Stimulated activated CD8-positive, alpha-beta memory T cell treated with anti-CD3 and anti-CD28 coated beads, Interleukin-4, amount 100 ng/mL, for 48 hours (primary cell): ENCODE measurements at regions not wholly inside any gene's neighbourhood (a gene's known extent, or its start where the extent isn't known, plus 50 kb on each side); places are given as distances from the start of the nearest gene placed in this dataset.

Source experiments
- DNase-seq: peaks from one replicate; pipeline ENCODE4 v3.0.0-alpha.2; 2020

DNA sequence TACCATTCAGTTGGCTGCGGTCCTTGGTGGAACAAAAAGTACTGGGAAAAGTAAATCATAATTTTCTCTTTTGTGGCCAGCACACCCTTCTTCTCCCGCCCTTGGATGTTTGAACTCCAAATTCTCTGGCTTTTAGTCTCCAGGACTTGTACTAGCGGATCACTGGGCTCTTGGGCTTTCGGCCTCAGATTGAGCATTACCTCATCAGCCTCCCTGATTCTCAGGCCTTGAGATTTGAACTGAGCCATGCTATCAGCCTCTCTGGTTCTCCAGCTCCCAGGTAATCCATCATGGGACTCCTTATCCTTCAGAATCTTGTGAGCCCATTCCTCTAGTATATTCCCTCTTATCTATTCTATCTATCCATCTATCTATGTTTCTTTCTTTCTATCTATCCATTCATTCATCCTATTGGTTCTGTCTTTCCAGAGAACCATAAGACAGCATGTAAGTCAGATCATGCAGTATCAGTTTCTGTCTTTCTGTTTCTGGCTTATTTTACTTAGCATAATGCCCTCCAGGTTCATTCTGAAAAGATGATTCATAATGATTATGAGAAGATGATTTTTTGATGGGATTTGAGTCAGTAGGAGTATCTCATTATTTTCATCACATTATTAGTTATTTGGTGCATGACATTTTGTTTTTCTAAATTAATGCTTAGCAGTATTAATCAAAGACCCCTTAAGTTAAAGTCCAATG is 814.9 kb downstream of the LRFN5 start:
- DNase-seq: no peak

DNA sequence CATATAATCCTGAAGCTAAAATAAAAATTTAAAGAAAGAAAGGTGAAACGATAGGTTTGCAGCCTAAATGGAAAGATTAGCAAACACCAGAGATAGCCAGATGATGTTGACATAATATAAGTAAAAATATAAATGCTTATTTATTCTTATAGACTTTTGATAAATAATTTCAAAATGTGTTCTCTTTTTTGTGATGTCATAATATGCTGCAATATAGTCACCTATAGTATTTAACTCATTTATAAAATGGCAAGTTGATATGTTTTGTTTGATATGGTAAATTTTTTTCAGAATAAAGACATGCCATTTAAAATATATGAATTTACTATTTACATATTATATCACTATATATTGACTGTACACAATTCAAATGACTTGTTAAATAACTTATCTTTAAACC is 813.4 kb downstream of the LRFN5 start:
- no peak for DNase-seq

GRCh38 chr14:42407153-42407552 is 800.5 kb downstream of the LRFN5 start:
- no peak for DNase-seq

GRCh38 chr14:42391146-42391834 is 784.6 kb downstream of the LRFN5 start:
- DNase-seq: no peak

DNA sequence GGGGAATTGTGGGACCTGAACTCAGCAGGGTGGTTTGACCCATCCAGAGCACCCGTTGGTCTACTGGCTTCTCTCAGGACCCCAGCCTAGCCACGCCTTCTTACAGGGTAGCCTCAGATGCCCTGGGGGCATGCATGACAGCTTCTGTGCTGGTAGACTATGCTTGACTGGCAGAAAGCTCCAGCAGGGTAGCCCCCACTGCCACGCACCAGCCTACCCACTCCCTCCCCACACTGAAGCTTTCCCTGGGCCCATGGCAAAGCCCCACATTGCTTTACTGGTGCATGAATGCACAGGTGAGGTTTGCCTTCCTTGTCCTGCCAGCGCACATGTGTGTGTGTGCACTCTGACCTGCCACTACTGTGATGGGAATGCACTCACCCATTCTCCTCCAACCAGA is 772.2 kb downstream of the LRFN5 start:
- DNase-seq: no peak

GRCh38 chr14:42378274-42378673 is 771.6 kb downstream of the LRFN5 start:
- no peak for DNase-seq

DNA sequence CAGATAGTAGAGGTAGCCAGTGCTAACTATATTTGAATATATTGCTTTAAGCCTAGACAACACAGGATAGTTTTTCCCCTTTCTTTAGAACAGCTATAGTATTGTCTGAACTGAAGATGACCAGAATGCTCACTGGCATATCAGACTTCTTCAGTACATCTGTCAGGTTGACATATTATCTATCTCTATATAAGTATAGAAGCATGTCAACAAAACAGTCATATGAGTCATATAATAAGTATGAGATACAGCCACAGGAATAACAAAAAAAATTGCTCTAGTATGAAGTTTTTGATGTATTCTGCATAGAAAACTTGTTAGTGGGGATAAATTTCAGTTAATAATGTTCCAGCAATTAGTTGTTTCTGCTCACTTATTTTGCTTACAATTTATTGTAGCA is 767.7 kb downstream of the LRFN5 start:
- no peak for DNase-seq

DNA sequence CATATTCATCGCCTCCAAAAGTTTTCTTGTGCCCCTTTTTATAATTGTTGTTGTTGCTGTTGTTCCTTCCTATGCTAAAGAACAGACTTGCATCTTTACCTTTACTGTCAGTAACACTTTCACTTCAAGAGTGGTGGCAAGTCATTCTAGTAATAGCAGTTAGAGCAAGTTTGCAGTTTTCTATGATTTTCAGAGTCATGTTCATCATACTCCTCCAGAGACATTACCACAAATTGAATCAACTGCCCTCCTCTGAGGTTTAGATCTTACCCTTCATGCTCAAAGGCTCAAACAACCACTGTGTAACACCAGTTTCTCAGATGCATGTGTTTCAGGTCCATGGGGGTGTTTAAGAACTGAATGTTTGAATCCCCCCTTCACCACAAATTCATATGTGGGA is 763.4 kb downstream of the LRFN5 start:
- no peak for DNase-seq

DNA sequence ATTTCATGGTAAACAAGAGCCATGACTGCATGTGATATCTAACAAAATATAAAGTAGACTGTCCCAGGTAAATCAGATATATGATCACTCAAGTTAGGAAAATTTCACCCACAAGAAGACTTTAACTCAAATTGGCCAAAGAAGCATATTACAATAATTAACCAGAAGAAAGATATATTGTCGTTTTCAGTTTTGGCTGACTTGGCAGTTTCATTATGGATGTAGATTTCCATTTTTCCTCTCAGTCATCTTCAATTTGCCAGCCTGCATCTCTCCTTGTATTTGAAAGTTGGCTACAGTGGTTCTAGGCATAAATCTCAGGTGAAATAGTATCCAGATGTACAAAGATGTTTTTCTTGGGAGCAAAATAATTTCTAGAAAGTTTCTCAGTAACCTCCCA is 761.6 kb downstream of the LRFN5 start:
- no peak for DNase-seq

- no peak for DNase-seq
Observed at GRCh38 chr14:42353315-42353714, 746.6 kb downstream of the LRFN5 start.

GRCh38 chr14:42335918-42336317 is 729.2 kb downstream of the LRFN5 start:
- DNase-seq: no peak

- DNase-seq: no peak
Observed at GRCh38 chr14:42334931-42335330, 728.3 kb downstream of the LRFN5 start.

- no peak for DNase-seq
Observed at GRCh38 chr14:42323426-42323825, 716.8 kb downstream of the LRFN5 start.

GRCh38 chr14:42322531-42323284 is 716.0 kb downstream of the LRFN5 start:
- DNase-seq: no peak

GRCh38 chr14:42319996-42320395 is 713.3 kb downstream of the LRFN5 start:
- DNase-seq: no peak

DNA sequence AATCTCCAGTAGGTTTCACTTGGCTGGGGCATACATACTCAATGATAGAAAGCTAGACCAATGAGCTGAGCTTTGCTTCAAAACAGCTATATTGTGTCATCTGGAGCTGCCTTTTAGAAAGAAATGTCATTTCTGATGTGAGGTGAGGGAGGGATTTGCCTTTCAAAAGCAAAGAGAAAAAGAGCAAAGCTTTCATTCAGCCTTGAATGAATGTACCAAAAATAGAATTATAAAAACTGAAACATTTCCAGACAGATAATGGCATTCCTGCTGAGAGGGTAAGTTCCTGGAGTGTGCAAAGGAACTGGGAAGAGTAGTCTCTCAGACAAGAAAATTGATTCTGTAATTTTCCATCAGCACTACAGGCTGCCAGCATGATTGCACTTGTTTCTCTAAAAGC is 710.0 kb downstream of the LRFN5 start:
- no peak for DNase-seq

GRCh38 chr14:42311876-42312275 is 705.2 kb downstream of the LRFN5 start:
- no peak for DNase-seq

GRCh38 chr14:42307239-42307825 is 700.7 kb downstream of the LRFN5 start:
- DNase-seq: no peak

- DNase-seq: no peak
Observed at GRCh38 chr14:42299692-42300091, 693.0 kb downstream of the LRFN5 start.

- no peak for DNase-seq
Observed at GRCh38 chr14:42293180-42293579, 686.5 kb downstream of the LRFN5 start.

DNA sequence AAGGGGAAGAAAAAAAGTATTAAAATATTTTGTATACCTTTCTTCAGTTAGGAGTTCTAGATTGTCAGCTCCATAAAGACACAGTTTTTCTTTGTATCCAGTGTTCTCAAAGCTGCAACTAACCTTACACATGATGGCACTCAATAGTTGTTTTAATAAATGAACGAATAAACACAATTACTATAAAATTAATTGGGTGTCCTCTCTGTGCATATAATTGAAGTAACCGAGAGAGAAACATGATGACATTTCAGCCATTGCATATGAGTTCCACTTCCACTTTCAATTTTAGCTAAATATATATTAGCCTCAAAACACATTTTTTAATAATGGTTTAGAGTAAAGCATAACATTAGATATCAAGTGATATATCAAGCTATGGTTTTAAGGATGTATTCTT is 671.2 kb downstream of the LRFN5 start:
- no peak for DNase-seq

DNA sequence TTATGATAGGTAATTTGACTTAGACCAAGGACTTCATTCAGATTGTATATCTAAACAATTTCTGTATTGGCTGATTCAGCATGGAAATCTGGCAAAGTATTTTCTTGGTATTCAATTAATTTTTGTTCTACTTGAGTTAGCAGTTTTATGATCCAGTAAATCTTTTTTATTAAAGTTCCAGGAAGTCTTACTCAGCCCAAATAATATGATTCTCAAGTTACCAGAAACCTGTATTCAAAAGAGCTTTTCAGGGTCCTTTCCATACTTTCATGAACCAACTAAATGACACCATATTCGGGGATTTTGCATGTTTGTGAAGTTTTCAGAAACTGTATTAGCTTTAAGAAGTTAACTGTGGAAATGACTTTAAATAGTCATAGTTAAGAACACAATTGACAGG is 662.6 kb downstream of the LRFN5 start:
- no peak for DNase-seq

DNA sequence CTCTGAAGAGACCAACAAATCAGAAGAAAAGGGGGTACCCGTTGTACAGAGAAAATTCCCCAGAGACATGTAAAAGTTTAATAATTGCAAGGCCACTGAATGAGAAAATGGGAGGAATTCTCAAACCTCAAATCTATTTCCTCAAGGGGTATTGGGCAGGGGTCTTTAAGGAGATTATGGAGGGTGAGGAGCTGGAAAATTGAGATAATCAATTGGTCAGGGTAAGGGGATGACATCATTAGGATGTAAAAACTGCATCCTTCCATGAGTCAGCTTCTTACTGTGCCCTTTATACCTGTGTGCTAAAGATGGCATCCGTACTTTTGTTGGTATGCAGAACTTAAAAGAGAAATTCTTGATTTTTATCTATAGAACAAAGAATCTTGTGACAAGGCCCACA is 641.5 kb downstream of the LRFN5 start:
- no peak for DNase-seq

DNA sequence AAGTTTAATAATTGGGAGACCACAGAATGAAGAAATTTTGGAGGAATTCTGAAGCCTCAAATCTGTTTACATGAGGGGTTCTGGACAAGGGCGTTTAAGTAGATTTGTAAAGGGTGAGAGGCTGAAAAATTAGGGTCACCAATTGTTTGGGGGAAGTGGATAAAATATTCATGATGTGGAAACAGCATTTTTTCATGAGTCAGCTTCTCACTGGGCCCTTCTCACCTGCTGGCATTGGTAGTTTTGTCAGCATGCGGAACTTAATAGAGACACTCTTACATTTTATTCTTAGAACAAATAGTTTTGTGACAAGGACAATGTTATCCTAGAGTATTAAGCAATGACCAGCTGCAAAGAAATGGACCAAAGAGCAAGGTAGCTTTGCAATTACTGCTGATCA is 634.4 kb downstream of the LRFN5 start:
- DNase-seq: no peak
